GM21447 (cell line): ENCODE measurements at regions not wholly inside any gene's neighbourhood (a gene's known extent, or its start where the extent isn't known, plus 50 kb on each side); places are given as distances from the start of the nearest gene placed in this dataset.
"Not testable (repeated sequence)": the region's sequence is repeated elsewhere in the genome, so short reads cannot be mapped to it uniquely, and the experiment has no call there.

Experiments
- ATAC-seq: cut with Tn5 transposase; IDR thresholded peaks from one replicate; pipeline ENCODE4 v1.9.1; 2021; ENCODE audit not compliant: unreplicated experiment

- no peak for ATAC-seq
These were observed 737.5 kb downstream of the KCNJ2 start for GRCh38 chr17:70906808-70907207.

- no peak for ATAC-seq
These were observed 743.6 kb downstream of the KCNJ2 start for GRCh38 chr17:70912716-70913485.

DNA sequence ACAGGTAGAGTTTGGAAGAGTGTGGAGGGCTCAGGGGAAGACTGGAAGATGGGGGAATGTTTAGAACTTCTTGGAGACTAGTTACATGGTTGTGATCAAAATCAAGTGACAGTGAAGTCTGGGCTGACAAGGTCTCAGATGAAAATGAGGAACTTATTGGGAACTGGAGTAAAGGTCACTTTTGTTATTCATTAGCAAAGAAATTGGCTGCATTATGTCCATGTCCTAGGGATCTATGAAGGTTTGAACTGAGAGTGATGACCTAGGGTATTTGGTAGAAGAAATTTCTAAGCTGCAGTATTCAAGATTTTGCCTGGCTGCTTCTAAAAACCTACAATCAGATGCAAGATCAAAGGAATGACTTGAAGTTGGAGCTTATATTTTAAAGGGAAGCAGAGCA lies 747.1 kb downstream of the KCNJ2 start:
- ATAC-seq = no peak

GRCh38 chr17:70919241-70919640 lies 749.9 kb downstream of the KCNJ2 start:
- no peak for ATAC-seq

DNA sequence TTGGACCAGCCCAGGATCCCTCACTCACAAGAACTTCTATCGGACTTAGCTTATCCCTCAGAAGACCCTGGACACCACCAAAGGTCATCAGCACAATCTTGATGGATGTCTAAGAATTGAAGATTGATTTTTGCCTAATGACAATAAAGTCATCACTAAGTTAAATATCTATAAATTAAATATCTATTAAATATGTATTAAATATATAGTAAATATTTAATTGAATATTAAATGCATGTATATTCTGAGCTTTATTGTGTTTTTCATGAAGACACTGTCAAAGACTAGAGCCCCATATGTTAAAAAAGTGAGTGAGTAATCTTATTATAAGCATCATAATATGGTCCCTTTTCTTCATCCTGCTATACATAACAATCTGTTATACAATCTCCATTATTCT lies 751.1 kb downstream of the KCNJ2 start:
- no peak for ATAC-seq

GRCh38 chr17:70922268-70922667 lies 752.9 kb downstream of the KCNJ2 start:
- no peak for ATAC-seq

DNA sequence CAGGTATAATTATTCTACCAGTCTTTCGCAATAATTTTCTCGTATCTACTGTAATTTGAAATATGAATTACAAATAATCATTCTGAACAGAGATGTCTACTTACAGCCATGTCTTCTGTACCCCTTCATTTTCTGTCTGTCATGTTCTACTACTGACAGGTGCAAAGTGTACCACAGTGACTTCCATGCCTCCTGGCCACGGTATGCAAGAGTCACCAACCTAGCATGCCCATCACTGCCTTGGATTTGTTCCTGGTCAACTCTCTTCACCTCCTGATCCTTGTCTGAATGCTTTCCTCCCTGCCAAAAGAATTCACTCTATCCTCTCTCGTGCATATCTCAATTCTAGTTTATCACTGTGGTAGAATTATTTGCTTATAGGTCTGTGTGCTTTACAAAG lies 755.4 kb downstream of the KCNJ2 start:
- no peak for ATAC-seq

DNA sequence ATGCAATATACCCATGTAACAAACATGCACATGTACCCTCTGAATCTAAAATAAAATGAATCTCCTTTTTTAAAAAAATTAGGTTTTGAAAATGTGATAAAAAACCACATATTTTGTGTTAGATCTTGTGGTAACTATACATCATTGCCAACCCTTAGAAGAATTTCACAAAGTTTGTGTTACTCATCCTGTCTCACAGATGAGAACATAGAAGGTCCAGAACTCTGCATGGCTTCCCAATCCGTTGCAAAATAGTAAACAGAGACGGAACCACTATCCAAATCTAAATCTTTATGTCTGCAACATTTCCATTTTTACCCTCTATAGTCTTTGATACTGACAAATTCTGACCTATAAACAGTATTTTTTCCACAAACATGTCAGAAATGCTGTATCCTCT lies 759.9 kb downstream of the KCNJ2 start:
- no peak for ATAC-seq

DNA sequence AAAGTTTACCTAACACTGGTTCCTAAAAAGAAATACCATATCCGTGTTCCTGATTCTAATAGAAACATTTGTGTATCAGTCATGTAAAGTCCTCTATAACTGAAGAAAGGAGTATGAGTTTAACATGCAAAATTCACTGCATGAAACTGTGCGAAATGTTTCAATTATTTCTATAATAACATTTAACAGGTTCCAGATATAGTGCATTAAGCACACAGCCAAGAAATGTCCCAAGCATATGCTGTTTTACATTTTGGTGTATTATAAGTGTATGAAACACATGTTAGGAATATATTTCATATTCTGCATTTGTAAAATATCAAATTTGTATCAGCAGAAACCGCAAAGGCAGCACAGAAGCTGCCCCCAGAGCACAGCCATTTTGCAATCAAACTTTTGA lies 764.9 kb downstream of the KCNJ2 start:
- ATAC-seq = no peak

GRCh38 chr17:70934835-70935234 lies 765.5 kb downstream of the KCNJ2 start:
- no peak for ATAC-seq

GRCh38 chr17:70936724-70937123 lies 767.4 kb downstream of the KCNJ2 start:
- ATAC-seq = no peak

- ATAC-seq = no peak
These were observed 769.0 kb downstream of the KCNJ2 start for GRCh38 chr17:70938336-70938735.

DNA sequence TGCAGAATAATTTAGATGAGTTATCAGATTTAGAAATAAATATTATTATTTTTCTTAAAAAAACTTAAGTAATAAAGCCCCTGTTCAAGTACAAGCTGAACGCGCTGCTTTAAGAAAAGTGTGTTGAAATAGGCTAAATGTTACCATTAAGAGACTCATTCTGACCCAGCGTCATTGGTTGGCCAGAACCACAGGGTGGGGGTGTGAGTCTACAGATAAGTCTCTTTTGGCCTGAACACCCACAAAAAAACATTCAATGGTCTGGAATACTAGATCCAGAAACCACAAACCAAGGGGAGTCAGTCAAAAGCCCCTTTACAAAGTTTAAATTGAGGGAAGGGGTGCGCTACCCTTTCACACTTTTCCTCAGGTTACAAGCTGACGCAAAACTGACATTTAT lies 776.1 kb downstream of the KCNJ2 start:
- no peak for ATAC-seq

GRCh38 chr17:70947215-70947614 lies 777.9 kb downstream of the KCNJ2 start:
- no peak for ATAC-seq

DNA sequence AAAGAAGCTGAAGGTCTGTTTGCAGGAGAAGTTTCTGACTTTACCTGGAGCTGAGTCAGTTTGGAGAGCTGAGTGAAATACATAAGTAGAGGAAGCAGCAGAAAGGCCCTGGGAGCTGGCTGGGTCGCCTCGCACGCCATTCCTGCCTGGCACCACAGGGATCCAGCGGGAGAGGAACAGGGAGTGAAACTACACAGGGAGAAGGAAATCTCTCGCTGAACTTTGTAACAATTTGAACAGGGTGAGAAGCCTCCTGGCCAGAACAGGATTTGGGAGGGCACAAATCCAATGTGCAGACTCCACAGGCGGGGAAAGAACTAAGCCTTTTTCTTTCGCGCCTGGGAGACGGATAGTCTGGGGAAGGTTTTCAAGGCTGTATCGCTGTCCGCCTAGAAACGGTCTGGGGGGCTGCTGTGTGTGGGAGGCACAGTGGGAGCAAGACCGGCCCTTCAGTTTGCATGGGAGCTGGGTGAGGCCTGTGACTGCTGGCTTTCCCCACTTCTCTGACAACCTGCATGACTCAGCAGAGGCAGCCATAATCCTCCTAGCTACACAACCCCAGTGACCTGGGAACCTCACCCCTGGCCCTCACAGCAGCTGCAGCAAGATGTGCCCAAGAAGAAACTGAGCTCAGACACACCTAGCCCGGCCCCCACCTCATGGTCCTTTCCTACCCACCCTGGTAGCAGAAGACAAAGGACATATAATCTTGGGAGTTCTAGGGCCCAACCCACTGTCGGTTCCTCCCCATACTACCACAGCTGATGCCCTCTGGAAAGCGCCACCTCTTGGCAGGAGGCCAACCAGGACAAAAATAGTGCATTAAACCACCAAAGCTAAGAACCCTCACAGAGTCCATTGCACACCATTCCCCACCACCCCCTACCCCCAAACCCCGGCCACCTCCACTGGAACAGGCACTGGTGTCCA lies 778.6 kb downstream of the KCNJ2 start:
- ATAC-seq = no peak

GRCh38 chr17:70953140-70953539 lies 783.8 kb downstream of the KCNJ2 start:
- not testable (repeated sequence) for ATAC-seq

DNA sequence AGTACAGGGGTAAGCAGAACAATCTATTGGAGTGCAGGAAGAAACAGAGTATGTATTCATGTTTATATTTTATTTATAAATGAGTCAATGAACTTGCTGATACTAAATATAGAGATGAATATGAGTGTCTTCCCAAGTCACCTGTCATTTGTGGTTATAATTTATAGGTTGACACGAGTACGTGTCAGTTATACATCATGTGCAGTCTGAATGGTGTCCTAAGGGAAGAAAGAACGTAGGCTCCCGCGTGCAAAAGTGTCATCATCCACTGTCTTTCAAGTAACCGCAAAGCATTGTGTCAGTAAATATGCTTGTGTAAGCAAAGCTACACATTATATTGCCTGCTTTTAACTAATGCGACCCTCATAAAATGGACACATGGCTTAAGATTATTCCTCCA lies 786.1 kb downstream of the KCNJ2 start:
- ATAC-seq = no peak

GRCh38 chr17:70956726-70957125 lies 787.4 kb downstream of the KCNJ2 start:
- ATAC-seq = no peak

DNA sequence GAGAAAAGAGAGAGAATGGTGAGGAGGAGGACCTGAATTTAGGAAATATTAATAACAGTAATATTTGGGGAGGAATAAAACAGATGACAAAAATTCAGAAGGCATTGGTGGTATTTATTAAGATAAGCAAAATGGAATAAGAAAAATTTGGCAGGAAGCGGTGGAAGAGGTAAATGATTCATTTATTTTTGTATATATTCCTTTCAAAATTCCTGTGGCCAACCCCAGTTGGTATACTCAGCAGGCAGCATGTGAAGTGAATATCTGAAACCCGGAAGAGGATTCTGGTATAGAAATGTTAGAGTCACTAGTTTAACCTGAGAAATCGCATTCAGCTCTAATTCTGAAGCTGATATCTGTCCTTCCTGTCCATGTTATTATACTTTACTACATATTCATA lies 792.0 kb downstream of the KCNJ2 start:
- ATAC-seq = no peak

GRCh38 chr17:70968302-70968701 lies 799.0 kb downstream of the KCNJ2 start:
- ATAC-seq = no peak

DNA sequence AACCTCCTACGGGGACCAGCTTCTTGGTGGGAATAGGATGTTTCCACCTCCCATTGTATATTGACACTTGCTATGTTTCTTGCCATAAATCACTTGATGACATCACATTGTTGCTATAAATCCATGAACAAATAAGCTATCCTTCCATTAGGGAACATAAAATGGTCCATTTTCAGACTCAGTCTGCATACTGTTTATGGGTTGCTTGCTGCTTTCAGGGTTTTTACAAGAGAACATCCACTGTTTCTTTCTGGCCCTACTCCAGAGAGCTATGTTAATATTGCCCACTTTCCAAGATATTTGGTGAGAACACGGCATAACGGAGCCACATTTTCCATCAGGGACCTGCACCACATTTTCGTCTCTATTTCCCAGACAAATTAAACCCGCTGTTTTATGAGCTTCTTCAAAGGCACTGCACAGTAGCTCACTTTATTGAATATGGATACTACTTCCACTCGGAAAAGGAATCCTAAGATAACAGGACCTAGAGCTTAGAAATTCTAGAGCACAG lies 800.2 kb downstream of the KCNJ2 start:
- no peak for ATAC-seq

DNA sequence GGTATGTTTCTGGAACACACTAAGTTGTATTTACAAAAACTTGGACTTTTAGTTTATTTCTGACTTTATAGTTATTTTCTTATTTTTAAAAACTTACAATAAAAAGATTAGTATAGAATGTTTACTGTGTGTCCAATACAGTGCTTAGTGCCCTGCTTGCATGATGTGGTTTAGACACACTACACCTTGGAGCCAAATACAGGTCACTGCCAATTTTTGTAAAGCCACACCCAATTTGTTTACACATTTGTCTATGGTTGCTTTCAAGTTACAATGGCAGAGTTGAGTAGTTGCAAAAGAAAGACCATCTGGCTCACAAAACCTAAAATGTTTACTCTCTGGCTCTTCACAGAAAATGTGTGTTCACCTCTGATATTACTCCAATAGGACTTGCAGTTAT lies 807.1 kb downstream of the KCNJ2 start:
- no peak for ATAC-seq
